Parathyroid adenoma (tissue), 2 donors: ENCODE measurements at regions not wholly inside any gene's neighbourhood (a gene's known extent, or its start where the extent isn't known, plus 50 kb on each side); places are given as distances from the start of the nearest gene placed in this dataset.
"Not testable (repeated sequence)": the region's sequence is repeated elsewhere in the genome, so short reads cannot be mapped to it uniquely, and the experiment has no call there.

Source experiments
- H2AFZ ChIP-seq: fragments of 300-600 bp; sonication (generic); one replicate; pipeline ENCODE4 v1.7.0; 2017; ENCODE audit warnings: antibody characterized with exemption, mild to moderate bottlenecking
- H3K27ac ChIP-seq: fragments of 300-600 bp; sonication (generic); one replicate; pipeline ENCODE4 v1.7.0; 2017
- H3K27me3 ChIP-seq: fragments of 300-600 bp; sonication (generic); one replicate; pipeline ENCODE4 v1.7.0; 2017; ENCODE audit warnings: low read length; ENCODE audit not compliant: control insufficient read depth, insufficient read depth
- H3K36me3 ChIP-seq: fragments of 300-600 bp; sonication (generic); one replicate; pipeline ENCODE4 v1.7.0; 2017; ENCODE audit warnings: low read length; ENCODE audit not compliant: control insufficient read depth, insufficient read depth
- H3K4me1 ChIP-seq: fragments of 300-600 bp; sonication (generic); one replicate; pipeline ENCODE4 v1.7.0; 2017; ENCODE audit warnings: control low read depth
- H3K4me2 ChIP-seq: fragments of 300-600 bp; sonication (generic); one replicate; pipeline ENCODE4 v1.7.0; 2017; ENCODE audit warnings: low read length
- H3K4me3 ChIP-seq: fragments of 300-600 bp; sonication (generic); one replicate; pipeline ENCODE4 v1.7.0; 2017; ENCODE audit warnings: low read depth, low read length
- H3K79me2 ChIP-seq: fragments of 300-600 bp; sonication (generic); one replicate; pipeline ENCODE4 v1.7.0; 2017; ENCODE audit warnings: control low read depth
- H3K9ac ChIP-seq: fragments of 300-600 bp; sonication (generic); one replicate; pipeline ENCODE4 v1.7.0; 2017; ENCODE audit warnings: mild to moderate bottlenecking
- H3K9me3 ChIP-seq: fragments of 300-600 bp; sonication (generic); one replicate; pipeline ENCODE4 v1.7.0; 2017; ENCODE audit warnings: low read length; ENCODE audit not compliant: control insufficient read depth
- TF ChIP-seq, protein P1 (sequence below): fragments of 300-600 bp; sonication (generic); IDR thresholded peaks from one replicate; pipeline ENCODE4 v1.7.0; 2017; ENCODE audit warnings: antibody characterized with exemption, mild to moderate bottlenecking
- donor health status: primary hyperparathyroidism.

DNA sequence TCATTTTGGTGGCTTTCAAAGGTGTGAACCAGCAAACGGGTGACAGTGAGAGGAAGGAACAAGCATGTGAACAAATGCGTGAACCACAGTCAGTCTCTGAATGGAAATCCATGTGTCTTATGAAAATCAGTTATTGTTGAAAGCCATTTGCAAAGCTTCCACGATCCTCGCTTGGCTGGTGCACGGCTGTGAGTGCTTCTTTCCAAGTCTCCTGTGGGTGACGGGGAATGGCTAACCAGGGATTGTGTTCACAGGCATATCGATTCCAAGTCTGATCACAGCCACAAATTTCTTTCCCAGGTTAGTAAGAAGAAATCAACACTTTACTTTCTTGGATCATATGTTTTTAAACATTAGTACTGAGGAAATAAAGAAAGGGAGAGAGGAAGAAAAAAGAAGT is 556.9 kb upstream of the RBFOX1 start:
- Histone ChIP-seq H3K36me3 (no peaks in the 10 kb centered on the region), H3K27ac (no peak overlapping the region), H3K9me3 (no peaks in the 10 kb centered on the region), H2AFZ (no peak overlapping the region), H3K4me3 (no peak overlapping the region), H3K27me3 (no peaks in the 10 kb centered on the region), H3K9ac (no peak overlapping the region), H3K4me2 (no peak overlapping the region), H3K79me2 (no peaks in the 10 kb centered on the region), H3K4me1 (no peaks in the 10 kb centered on the region)
- TF ChIP-seq, protein P1, sequence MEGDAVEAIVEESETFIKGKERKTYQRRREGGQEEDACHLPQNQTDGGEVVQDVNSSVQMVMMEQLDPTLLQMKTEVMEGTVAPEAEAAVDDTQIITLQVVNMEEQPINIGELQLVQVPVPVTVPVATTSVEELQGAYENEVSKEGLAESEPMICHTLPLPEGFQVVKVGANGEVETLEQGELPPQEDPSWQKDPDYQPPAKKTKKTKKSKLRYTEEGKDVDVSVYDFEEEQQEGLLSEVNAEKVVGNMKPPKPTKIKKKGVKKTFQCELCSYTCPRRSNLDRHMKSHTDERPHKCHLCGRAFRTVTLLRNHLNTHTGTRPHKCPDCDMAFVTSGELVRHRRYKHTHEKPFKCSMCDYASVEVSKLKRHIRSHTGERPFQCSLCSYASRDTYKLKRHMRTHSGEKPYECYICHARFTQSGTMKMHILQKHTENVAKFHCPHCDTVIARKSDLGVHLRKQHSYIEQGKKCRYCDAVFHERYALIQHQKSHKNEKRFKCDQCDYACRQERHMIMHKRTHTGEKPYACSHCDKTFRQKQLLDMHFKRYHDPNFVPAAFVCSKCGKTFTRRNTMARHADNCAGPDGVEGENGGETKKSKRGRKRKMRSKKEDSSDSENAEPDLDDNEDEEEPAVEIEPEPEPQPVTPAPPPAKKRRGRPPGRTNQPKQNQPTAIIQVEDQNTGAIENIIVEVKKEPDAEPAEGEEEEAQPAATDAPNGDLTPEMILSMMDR: no peak

GRCh38 chr16:6771956-6772355 is 560.7 kb upstream of the RBFOX1 start:
- Histone ChIP-seq H3K9me3 (no peaks in the 10 kb centered on the region), H3K4me3 (no peak overlapping the region), H2AFZ (no peak overlapping the region), H3K4me2 (no peak overlapping the region), H3K4me1 (no peaks in the 10 kb centered on the region), H3K9ac (no peak overlapping the region), H3K36me3 (no peaks in the 10 kb centered on the region), H3K79me2 (no peaks in the 10 kb centered on the region), H3K27ac (no peak overlapping the region), H3K27me3 (no peaks in the 10 kb centered on the region)
- TF ChIP-seq, protein P1: no peak

- Histone ChIP-seq H3K4me1 (no peaks in the 10 kb centered on the region), H3K4me2 (no peak overlapping the region), H3K79me2 (no peaks in the 10 kb centered on the region), H3K4me3 (no peak overlapping the region), H3K27me3 (no peaks in the 10 kb centered on the region), H3K27ac (no peak overlapping the region), H3K9ac (no peak overlapping the region), H2AFZ (no peak overlapping the region), H3K9me3 (no peaks in the 10 kb centered on the region), H3K36me3 (no peaks in the 10 kb centered on the region)
- TF ChIP-seq, protein P1: no peak
These were observed 579.1 kb upstream of the RBFOX1 start for GRCh38 chr16:6753553-6753952.

DNA sequence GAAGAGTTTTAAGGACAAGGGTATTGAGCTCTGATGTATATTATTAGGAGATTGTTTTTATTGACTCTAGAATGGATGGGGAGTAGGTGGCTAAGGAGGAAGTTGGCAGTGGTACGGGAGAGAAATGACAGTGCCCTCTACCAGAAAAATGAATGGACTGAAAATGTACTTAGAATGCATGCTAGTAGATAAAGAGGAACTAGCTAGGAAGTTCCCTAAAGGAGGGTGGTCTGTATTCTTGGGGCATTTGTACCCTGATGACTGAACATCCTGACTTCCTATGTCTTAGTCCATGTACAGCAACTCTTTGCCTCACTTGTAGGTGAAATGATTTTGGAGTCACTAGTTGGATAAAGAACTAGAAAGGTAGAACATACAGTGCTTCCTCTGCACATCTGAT is 581.5 kb upstream of the RBFOX1 start:
- Histone ChIP-seq H3K4me3 (no peak overlapping the region), H2AFZ (no peak overlapping the region), H3K4me1 (no peaks in the 10 kb centered on the region), H3K27me3 (no peaks in the 10 kb centered on the region), H3K27ac (no peak overlapping the region), H3K36me3 (no peaks in the 10 kb centered on the region), H3K4me2 (no peak overlapping the region), H3K9ac (no peak overlapping the region), H3K9me3 (no peaks in the 10 kb centered on the region), H3K79me2 (no peaks in the 10 kb centered on the region)
- TF ChIP-seq, protein P1: no peak

GRCh38 chr16:6749698-6750097 is 582.9 kb upstream of the RBFOX1 start:
- no peak overlapping the region for H3K27ac ChIP-seq
- H3K4me3 ChIP-seq: no peak overlapping the region
- H3K9me3 ChIP-seq: no peaks in the 10 kb centered on the region
- no peak overlapping the region for H3K9ac ChIP-seq
- H2AFZ ChIP-seq: no peak overlapping the region
- TF ChIP-seq, protein P1: no peak
- no peaks in the 10 kb centered on the region for H3K4me1 ChIP-seq
- no peaks in the 10 kb centered on the region for H3K36me3 ChIP-seq
- H3K79me2 ChIP-seq: no peaks in the 10 kb centered on the region
- H3K4me2 ChIP-seq: no peak overlapping the region
- H3K27me3 ChIP-seq: no peaks in the 10 kb centered on the region

- H2AFZ ChIP-seq, H3K79me2 ChIP-seq, H3K4me2 ChIP-seq, H3K9me3 ChIP-seq, H3K27ac ChIP-seq, H3K36me3 ChIP-seq, H3K4me3 ChIP-seq, H3K27me3 ChIP-seq, H3K9ac ChIP-seq, H3K4me1 ChIP-seq: not testable (repeated sequence)
These were observed 596.3 kb upstream of the RBFOX1 start for GRCh38 chr16:6736302-6736701.
